MM.1S (cell line): ENCODE measurements at regions not wholly inside any gene's neighbourhood (a gene's known extent, or its start where the extent isn't known, plus 50 kb on each side); places are given as distances from the start of the nearest gene placed in this dataset.

Experiments used
- CTCF ChIP-seq: fragments of 300-600 bp; sonication (generic); IDR thresholded peaks from 2 replicates; pipeline ENCODE4 v1.5.1; 2016; ENCODE audit warnings: antibody characterized with exemption, low read length, mixed read lengths
- EZH2 ChIP-seq: fragments of 300-600 bp; sonication (generic); optimal IDR thresholded peaks from 2 replicates; pipeline ENCODE3; 2017; ENCODE audit warnings: low read depth, mild to moderate bottlenecking, antibody characterized with exemption, low read length, mixed read lengths

- TF ChIP-seq CTCF, result no peak
- TF ChIP-seq EZH2, result no peak
These were observed 121.7 kb downstream of the ZNF280B start for GRCh38 chr22:22386602-22387385.
